Trophoblast cell (in vitro differentiated cells and primary cell): ENCODE measurements at regions not wholly inside any gene's neighbourhood (a gene's known extent, or its start where the extent isn't known, plus 50 kb on each side); places are given as distances from the start of the nearest gene placed in this dataset.

Experiments used
- DNase-seq, 2 donors: peaks; one replicate each; pipeline ENCODE4 v3.0.0-alpha.2; 2016
- H2AFZ ChIP-seq: 2 replicates; pipeline ENCODE4 v1.6.1; 2013; ENCODE audit warnings: low read length, moderate library complexity, mild to moderate bottlenecking; ENCODE audit not compliant: insufficient read depth, poor library complexity
- H2AK5ac ChIP-seq: 2 replicates; pipeline ENCODE4 v1.6.1; 2013; ENCODE audit warnings: mild to moderate bottlenecking, low read length
- H2BK120ac ChIP-seq: 2 replicates; pipeline ENCODE4 v1.6.1; 2013; ENCODE audit warnings: low read length, mild to moderate bottlenecking, moderate library complexity; ENCODE audit not compliant: insufficient read depth, poor library complexity
- H2BK12ac ChIP-seq: 2 replicates; pipeline ENCODE4 v1.6.1; 2013; ENCODE audit warnings: mild to moderate bottlenecking, low read length, moderate library complexity
- H2BK5ac ChIP-seq: 2 replicates; pipeline ENCODE4 v1.6.1; 2013; ENCODE audit warnings: low read length, low read depth, moderate library complexity, mild to moderate bottlenecking; ENCODE audit not compliant: poor library complexity
- H3K14ac ChIP-seq: 2 replicates; pipeline ENCODE4 v1.6.1; 2013; ENCODE audit warnings: mild to moderate bottlenecking, low read length
- H3K18ac ChIP-seq: 2 replicates; pipeline ENCODE4 v1.6.1; 2013; ENCODE audit warnings: mild to moderate bottlenecking, low read length
- H3K23ac ChIP-seq: 2 replicates; pipeline ENCODE4 v1.6.1; 2013; ENCODE audit warnings: low read length
- H3K27ac ChIP-seq: 2 replicates; pipeline ENCODE4 v1.5.1; 2013; ENCODE audit warnings: low read depth, mild to moderate bottlenecking, inconsistent platforms, low read length, moderate library complexity
- H3K27me3 ChIP-seq: 2 replicates; pipeline ENCODE4 v1.6.1; 2013; ENCODE audit warnings: inconsistent platforms, mild to moderate bottlenecking, low read length, moderate library complexity; ENCODE audit not compliant: insufficient read depth
- H3K36me3 ChIP-seq, 2 experiments: 1 replicate in 1 of 2; 2 replicates in 1 of 2; pipeline ENCODE4 v1.6.1; 2013; ENCODE audit warnings: low read length in 2 of 2, mild to moderate bottlenecking in 2 of 2, moderate library complexity in 1 of 2; ENCODE audit not compliant: insufficient read depth in 2 of 2, control insufficient read depth in 1 of 2
- H3K4ac ChIP-seq: 2 replicates; pipeline ENCODE4 v1.6.1; 2013; ENCODE audit warnings: low read depth, mild to moderate bottlenecking, low read length, moderate library complexity
- H3K4me1 ChIP-seq, 2 experiments: 1 replicate in 1 of 2; 2 replicates in 1 of 2; pipeline ENCODE4 v1.6.1; 2013; ENCODE audit warnings: low read length in 2 of 2, mild to moderate bottlenecking in 2 of 2, moderate library complexity in 1 of 2; ENCODE audit not compliant: insufficient read depth in 2 of 2, control insufficient read depth in 1 of 2
- H3K4me2 ChIP-seq: 2 replicates; pipeline ENCODE4 v1.6.1; 2013; ENCODE audit warnings: inconsistent platforms, mild to moderate bottlenecking, low read length, moderate library complexity
- H3K4me3 ChIP-seq: 2 replicates; pipeline ENCODE4 v1.5.1; 2013; ENCODE audit warnings: mild to moderate bottlenecking, low read depth, low read length, inconsistent platforms
- H3K79me1 ChIP-seq: one replicate; pipeline ENCODE4 v1.6.1; 2013; ENCODE audit warnings: low read length
- H3K79me2 ChIP-seq: 2 replicates; pipeline ENCODE4 v1.6.1; 2013; ENCODE audit warnings: low read length, mild to moderate bottlenecking; ENCODE audit not compliant: control insufficient read depth, insufficient read depth, poor library complexity
- H3K9ac ChIP-seq: 2 replicates; pipeline ENCODE4 v1.6.1; 2013; ENCODE audit warnings: mild to moderate bottlenecking, low read length
- H3K9me3 ChIP-seq: 2 replicates; pipeline ENCODE4 v1.6.1; 2013; ENCODE audit warnings: low read depth, mild to moderate bottlenecking, control low read depth, inconsistent platforms, low read length; ENCODE audit not compliant: insufficient read depth
- H4K12ac ChIP-seq: 2 replicates; pipeline ENCODE4 v1.6.1; 2013; ENCODE audit warnings: low read depth, mild to moderate bottlenecking, low read length, moderate library complexity
- H4K8ac ChIP-seq: 2 replicates; pipeline ENCODE4 v1.6.1; 2013; ENCODE audit warnings: low read depth, mild to moderate bottlenecking, low read length, moderate library complexity
- H4K91ac ChIP-seq: one replicate; pipeline ENCODE4 v1.6.1; 2013; ENCODE audit warnings: low read depth, mild to moderate bottlenecking, low read length, moderate library complexity
- WGBS: extraction: QIAGEN DNeasy Blood & Tissue Kit; methylation state at CpG from one replicate; pipeline ENCODE4 v1.1.7; 2013; ENCODE audit warnings: missing lambda C conversion rate; ENCODE audit not compliant: insufficient read length, insufficient coverage; ENCODE audit errors: extremely low coverage; 5-methylcytosine and 5-hydroxymethylcytosine counted together

DNA sequence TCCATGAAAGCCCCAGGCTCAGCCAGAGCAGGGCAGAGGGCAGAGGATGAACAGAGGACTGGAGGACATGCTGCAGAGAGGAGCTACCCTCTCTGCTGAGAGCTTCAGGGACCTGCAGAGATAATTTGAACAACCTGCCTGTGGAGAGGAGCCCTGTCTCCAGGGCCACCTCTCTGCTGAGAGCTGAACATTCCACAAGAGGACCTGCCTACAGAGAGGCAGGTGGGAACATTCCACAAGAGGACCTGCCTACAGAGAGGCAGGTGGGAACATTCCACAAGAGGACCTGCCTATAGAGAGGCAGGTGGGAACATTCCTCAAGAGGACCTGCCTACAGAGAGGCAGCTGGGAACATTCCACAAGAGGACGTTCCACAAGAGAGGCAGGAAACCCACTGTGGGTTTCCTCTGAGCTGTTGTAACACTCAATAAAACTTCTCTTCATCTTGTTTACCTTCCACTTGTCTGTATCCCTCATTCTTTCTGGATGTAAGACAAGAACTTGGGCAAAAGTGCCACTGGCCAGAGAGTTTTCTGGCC lies 551.9 kb upstream of the CA10 start:
- Histone ChIP-seq H3K9ac (no peak overlapping the region), H3K79me2 (no peaks in the 10 kb centered on the region), H4K8ac (no peak overlapping the region), H3K27ac (no peak overlapping the region), H2BK120ac (no peak overlapping the region), H3K4me1 (no peaks in the 10 kb centered on the region), H3K27me3 (no peaks in the 10 kb centered on the region), H3K4me2 (no peak overlapping the region), H3K9me3 (peaks cover 3% of the 10 kb centered on the region), H3K23ac (no peak overlapping the region), H3K18ac (no peak overlapping the region), H3K4ac (no peak overlapping the region), H2AFZ (no peak overlapping the region), H2AK5ac (no peak overlapping the region), H3K79me1 (no peaks in the 10 kb centered on the region), H4K91ac (no peak overlapping the region), H4K12ac (no peak overlapping the region), H2BK12ac (no peak overlapping the region), H2BK5ac (no peak overlapping the region), H3K4me3 (no peak overlapping the region), H3K14ac (no peak overlapping the region), H3K36me3 (no peaks in the 10 kb centered on the region)
- peak in 1 of 2 donors; percentile 1 for DNase-seq
- no CpG with 5 or more reads among the region's 1 CpG for whole genome bisulfite sequencing

DNA sequence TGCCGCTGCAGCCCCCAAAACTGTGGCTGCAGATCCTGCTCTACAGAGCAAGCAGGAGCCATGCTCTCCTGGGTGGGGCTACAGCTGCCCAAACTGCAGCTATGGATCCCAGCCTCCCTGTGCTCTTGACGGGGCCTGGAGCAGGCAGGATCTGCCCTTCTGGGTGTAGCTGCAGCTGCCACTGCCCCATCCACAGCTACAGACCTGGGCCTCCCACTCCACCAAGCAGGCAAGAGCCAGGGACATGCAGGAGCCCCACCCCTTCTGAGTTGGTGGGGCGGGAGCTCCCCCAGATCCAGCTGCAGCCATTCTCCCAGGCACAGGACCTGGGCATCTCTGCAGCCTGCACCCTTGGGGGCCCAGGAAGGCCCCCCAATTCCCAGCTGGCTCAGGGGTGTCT lies 551.2 kb upstream of the CA10 start:
- Histone ChIP-seq H3K79me2 (no peaks in the 10 kb centered on the region), H3K9ac (no peak overlapping the region), H3K23ac (no peak overlapping the region), H3K4me2 (no peak overlapping the region), H3K79me1 (no peaks in the 10 kb centered on the region), H4K12ac (no peak overlapping the region), H3K18ac (no peak overlapping the region), H3K4me3 (no peak overlapping the region), H3K4me1 (no peaks in the 10 kb centered on the region), H2AK5ac (no peak overlapping the region), H3K4ac (no peak overlapping the region), H4K91ac (no peak overlapping the region), H2BK12ac (no peak overlapping the region), H2BK5ac (no peak overlapping the region), H3K9me3 (peaks cover 3% of the 10 kb centered on the region), H4K8ac (no peak overlapping the region), H2BK120ac (no peak overlapping the region), H3K36me3 (no peaks in the 10 kb centered on the region), H3K27me3 (no peaks in the 10 kb centered on the region), H2AFZ (no peak overlapping the region), H3K27ac (no peak overlapping the region), H3K14ac (no peak overlapping the region)
- no CpG with 5 or more reads among the region's 3 CpGs for WGBS
- DNase-seq, result no peak

DNA sequence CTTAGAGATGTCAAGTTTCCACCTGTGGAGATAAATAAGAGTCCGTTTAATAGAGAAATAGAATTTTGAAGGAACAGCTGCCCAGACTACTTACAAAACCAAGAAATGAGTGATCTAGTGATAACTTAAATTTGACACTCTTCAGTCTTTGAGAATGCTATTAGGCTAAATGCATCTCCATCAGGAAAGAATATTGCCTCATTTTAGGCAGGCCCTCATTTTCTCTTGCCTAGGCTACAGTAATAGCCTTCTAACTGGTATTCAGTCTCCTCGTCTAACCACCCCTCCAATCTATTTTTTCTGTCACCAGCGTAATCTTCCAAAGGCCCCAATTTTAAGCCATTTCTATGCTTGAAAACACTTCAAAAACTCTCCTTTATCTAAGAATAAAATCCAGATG lies 537.8 kb upstream of the CA10 start:
- DNase-seq, result no peak
- Histone ChIP-seq H3K36me3 (no peaks in the 10 kb centered on the region), H3K4ac (no peak overlapping the region), H3K4me3 (no peak overlapping the region), H3K27me3 (no peaks in the 10 kb centered on the region), H3K4me1 (no peaks in the 10 kb centered on the region), H3K79me1 (no peaks in the 10 kb centered on the region), H4K91ac (no peak overlapping the region), H3K18ac (no peak overlapping the region), H4K12ac (no peak overlapping the region), H2BK5ac (no peak overlapping the region), H2BK120ac (no peak overlapping the region), H3K9me3 (no peaks in the 10 kb centered on the region), H2AK5ac (no peak overlapping the region), H3K23ac (no peak overlapping the region), H3K79me2 (no peaks in the 10 kb centered on the region), H3K14ac (no peak overlapping the region), H2BK12ac (no peak overlapping the region), H3K27ac (no peak overlapping the region), H4K8ac (no peak overlapping the region), H3K9ac (no peak overlapping the region), H3K4me2 (no peak overlapping the region), H2AFZ (no peak overlapping the region)
- WGBS, result no CpG with 5 or more reads among the region's 3 CpGs

DNA sequence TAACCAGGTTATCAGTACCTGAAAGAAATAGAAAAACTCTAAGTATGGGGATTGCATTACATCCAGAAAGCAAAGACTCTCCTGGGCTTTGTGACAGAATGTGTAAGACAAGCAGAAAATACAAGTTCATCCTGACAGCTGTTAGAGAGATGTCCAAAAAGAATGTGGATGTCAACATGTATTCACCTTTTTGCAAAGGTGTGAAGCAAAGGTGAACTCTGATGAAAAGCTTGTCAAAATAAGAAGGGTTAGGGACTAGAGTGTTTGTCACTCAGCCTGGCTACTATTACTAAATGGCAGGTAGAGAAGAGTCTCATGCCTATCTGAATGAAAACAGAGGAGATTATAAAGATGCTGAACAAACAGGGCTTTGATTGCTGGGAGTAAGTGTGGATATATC lies 527.6 kb upstream of the CA10 start:
- no peak overlapping the region for H3K18ac ChIP-seq
- H3K14ac ChIP-seq, result no peak overlapping the region
- H4K12ac ChIP-seq, result no peak overlapping the region
- H3K79me2 ChIP-seq, result no peaks in the 10 kb centered on the region
- peak in 1 of 2 donors; percentile 24 for DNase-seq
- no peak overlapping the region for H2BK120ac ChIP-seq
- no peak overlapping the region for H2BK12ac ChIP-seq
- no peak overlapping the region for H3K27ac ChIP-seq
- H2BK5ac ChIP-seq, result no peak overlapping the region
- H3K79me1 ChIP-seq, result no peaks in the 10 kb centered on the region
- no peak overlapping the region for H2AK5ac ChIP-seq
- no peaks in the 10 kb centered on the region for H3K27me3 ChIP-seq
- H3K36me3 ChIP-seq, result no peaks in the 10 kb centered on the region
- H4K91ac ChIP-seq, result no peak overlapping the region
- no peak overlapping the region for H3K23ac ChIP-seq
- no peak overlapping the region for H4K8ac ChIP-seq
- H3K4me2 ChIP-seq, result no peak overlapping the region
- no peak overlapping the region for H3K9ac ChIP-seq
- no peak overlapping the region for H3K4me3 ChIP-seq
- H3K4me1 ChIP-seq, result no peaks in the 10 kb centered on the region
- H3K4ac ChIP-seq, result no peak overlapping the region
- H2AFZ ChIP-seq, result no peak overlapping the region
- no peaks in the 10 kb centered on the region for H3K9me3 ChIP-seq
